Ovary (tissue), 7 donors: ENCODE measurements at regions not wholly inside any gene's neighbourhood (a gene's known extent, or its start where the extent isn't known, plus 50 kb on each side); places are given as distances from the start of the nearest gene placed in this dataset.

ENCODE experiments used
- DNase-seq, 5 donors: peaks; one replicate each; pipeline ENCODE4 v3.0.0-alpha.2; 2019 to 2020
- H3K27ac ChIP-seq, 2 donors: fragments of 200-600 bp; one replicate each; pipeline versions ENCODE4 v1.5.1 to v1.8.0; 2019 to 2022
- H3K27me3 ChIP-seq: fragments of 200-600 bp; one replicate; pipeline ENCODE4 v1.8.0; 2022
- H3K36me3 ChIP-seq: fragments of 200-600 bp; sonication (generic); one replicate; pipeline ENCODE4 v1.5.1; 2019
- H3K4me1 ChIP-seq: one replicate; pipeline ENCODE4 v1.8.1; 2013; ENCODE audit warnings: mild to moderate bottlenecking, moderate library complexity; ENCODE audit not compliant: insufficient read depth
- H3K4me3 ChIP-seq: fragments of 200-600 bp; sonication (generic); one replicate; pipeline ENCODE4 v1.5.1; 2017
- H3K9me3 ChIP-seq, 2 donors: fragments of 200-600 bp in 1 of 2; sonication (generic) in 1 of 2; one replicate each; pipeline versions ENCODE4 v1.5.1 to v1.8.1; 2013 to 2019; ENCODE audit warnings: mild to moderate bottlenecking in 1 of 2, moderate library complexity in 1 of 2
- EP300 ChIP-seq: sonication (generic); formaldehyde crosslinking; IDR thresholded peaks from one replicate; pipeline ENCODE4 v1.6.1; 2017; ENCODE audit warnings: antibody characterized with exemption
- POLR2A ChIP-seq: fragments of 450-650 bp; IDR thresholded peaks from one replicate; pipeline ENCODE4 v1.6.1; 2017; ENCODE audit warnings: antibody characterized with exemption, mild to moderate bottlenecking, moderate library complexity
- WGBS, 3 donors: extraction: QIAGEN DNeasy Blood & Tissue Kit in 1 of 3; methylation state at CpG; one replicate each; pipeline versions ENCODE4 v1.1.5 to v1.1.7; 2013 to 2017; 5-methylcytosine and 5-hydroxymethylcytosine counted together
- intact Hi-C, 4 donors: fragments of 100-400 bp; cut with DNase I; formaldehyde crosslinking; loops; one replicate each; pipeline versions ENCODE4 v1.11.0 to v1.15.1; 2022 to 2023
- TF ChIP-seq, protein P1 (sequence below), 3 donors: fragments of 450-650 bp in 2 of 3; fragments of 200-600 bp in 1 of 3; IDR thresholded peaks; one replicate each; pipeline versions ENCODE4 v1.5.1 to v1.8.0; 2016 to 2022; ENCODE audit warnings: antibody characterized with exemption in 3 of 3, mild to moderate bottlenecking in 1 of 3
- donor health status: DM: no; HTN: no; CAD: no; lungs with moderate emphysema.
- donor health status: DM: no; HTN: no; CAD: no.
- donor health status: Bipolar disorder and iron deficiency.
- donor health status: DM: no; HTN: no; CAD: no.
- donor health status: DM: yes; HTN: yes; CAD: no.

DNA sequence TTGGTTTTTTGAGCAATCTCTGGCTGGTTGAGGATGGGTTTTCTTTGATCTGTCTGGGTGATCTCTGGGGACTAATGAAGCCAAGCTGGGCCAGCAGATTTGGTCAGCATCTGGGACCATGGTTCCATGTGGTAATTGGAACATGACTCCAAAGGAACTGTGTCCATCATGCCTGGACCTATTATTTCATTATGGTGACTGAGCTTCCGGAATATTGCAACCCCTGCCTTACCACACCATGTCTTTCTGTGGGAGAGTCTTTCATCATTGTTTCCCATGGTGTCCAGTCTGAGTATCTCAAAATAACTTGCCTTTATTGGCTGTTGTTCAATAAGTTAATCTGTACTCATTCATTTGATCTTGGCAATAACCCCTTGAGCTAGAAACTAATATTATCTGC lies 624.9 kb upstream of the TBX3 start:
- H3K27ac ChIP-seq: no peak overlapping the region
- 81 to 95% (median 91%) methylated on average over 1 of the region's 1 CpG for WGBS, 3 donors
- intact Hi-C loops: no loop called here

DNA sequence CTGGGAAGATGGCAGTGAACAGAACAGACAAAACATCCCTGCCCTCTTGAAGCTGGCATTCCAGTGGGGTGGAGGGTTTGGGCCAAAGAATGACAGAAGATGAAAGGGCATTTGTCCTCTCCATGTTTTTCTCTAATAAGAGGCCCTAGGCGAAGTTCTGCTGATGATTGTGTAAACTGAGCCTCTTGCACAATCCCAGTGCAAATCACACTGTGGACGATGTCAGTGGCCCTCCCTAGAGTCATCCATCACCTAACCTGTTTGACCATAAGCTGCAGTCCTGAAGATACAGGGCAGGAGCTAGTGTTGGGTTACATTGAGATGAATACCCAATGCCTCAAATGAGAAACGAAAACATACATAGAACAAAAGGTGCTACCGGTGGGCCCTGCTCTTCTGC lies 622.4 kb upstream of the TBX3 start:
- H3K27me3 ChIP-seq: no peaks in the 10 kb centered on the region
- H3K9me3 ChIP-seq: no peaks in the 10 kb centered on the region
- 88 to 93% (median 90%) methylated on average over 4 of the region's 4 CpGs for WGBS, 3 donors
- intact Hi-C loops: no loop called here
- no peak for DNase-seq
- H3K4me3 ChIP-seq: no peak overlapping the region
- no peaks in the 10 kb centered on the region for H3K36me3 ChIP-seq
- H3K27ac ChIP-seq: no peak overlapping the region
- H3K4me1 ChIP-seq: no peaks in the 10 kb centered on the region
- TF ChIP-seq, protein P1, sequence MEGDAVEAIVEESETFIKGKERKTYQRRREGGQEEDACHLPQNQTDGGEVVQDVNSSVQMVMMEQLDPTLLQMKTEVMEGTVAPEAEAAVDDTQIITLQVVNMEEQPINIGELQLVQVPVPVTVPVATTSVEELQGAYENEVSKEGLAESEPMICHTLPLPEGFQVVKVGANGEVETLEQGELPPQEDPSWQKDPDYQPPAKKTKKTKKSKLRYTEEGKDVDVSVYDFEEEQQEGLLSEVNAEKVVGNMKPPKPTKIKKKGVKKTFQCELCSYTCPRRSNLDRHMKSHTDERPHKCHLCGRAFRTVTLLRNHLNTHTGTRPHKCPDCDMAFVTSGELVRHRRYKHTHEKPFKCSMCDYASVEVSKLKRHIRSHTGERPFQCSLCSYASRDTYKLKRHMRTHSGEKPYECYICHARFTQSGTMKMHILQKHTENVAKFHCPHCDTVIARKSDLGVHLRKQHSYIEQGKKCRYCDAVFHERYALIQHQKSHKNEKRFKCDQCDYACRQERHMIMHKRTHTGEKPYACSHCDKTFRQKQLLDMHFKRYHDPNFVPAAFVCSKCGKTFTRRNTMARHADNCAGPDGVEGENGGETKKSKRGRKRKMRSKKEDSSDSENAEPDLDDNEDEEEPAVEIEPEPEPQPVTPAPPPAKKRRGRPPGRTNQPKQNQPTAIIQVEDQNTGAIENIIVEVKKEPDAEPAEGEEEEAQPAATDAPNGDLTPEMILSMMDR (IDR thresholded peaks at IDR 0.05): no peak
- TF ChIP-seq POLR2A (no peak), EP300 (no peak)

More for the DNA sequence above, 624.9 kb upstream of the TBX3 start:
- no peaks in the 10 kb centered on the region for H3K9me3 ChIP-seq
- no peak overlapping the region for H3K4me3 ChIP-seq
- no peak for DNase-seq
- H3K36me3 ChIP-seq: no peaks in the 10 kb centered on the region
- TF ChIP-seq POLR2A (no peak), EP300 (no peak)
- TF ChIP-seq, protein P1 (IDR thresholded peaks at IDR 0.05): no peak
- no peaks in the 10 kb centered on the region for H3K4me1 ChIP-seq
- no peaks in the 10 kb centered on the region for H3K27me3 ChIP-seq

- no peaks in the 10 kb centered on the region for H3K9me3 ChIP-seq
- H3K27ac ChIP-seq: no peak overlapping the region
- H3K4me3 ChIP-seq: no peak overlapping the region
- WGBS, 3 donors: 87 to 95% (median 94%) methylated on average over 3 of the region's 3 CpGs
- intact Hi-C loops: no loop called here
- no peak for DNase-seq
- TF ChIP-seq POLR2A: no peak
- TF ChIP-seq, protein P1 (IDR thresholded peaks at IDR 0.05): no peak
- TF ChIP-seq EP300: no peak
- no peaks in the 10 kb centered on the region for H3K27me3 ChIP-seq
- H3K4me1 ChIP-seq: no peaks in the 10 kb centered on the region
- no peaks in the 10 kb centered on the region for H3K36me3 ChIP-seq
These were observed 621.9 kb upstream of the TBX3 start for GRCh38 chr12:115305867-115306266.

DNA sequence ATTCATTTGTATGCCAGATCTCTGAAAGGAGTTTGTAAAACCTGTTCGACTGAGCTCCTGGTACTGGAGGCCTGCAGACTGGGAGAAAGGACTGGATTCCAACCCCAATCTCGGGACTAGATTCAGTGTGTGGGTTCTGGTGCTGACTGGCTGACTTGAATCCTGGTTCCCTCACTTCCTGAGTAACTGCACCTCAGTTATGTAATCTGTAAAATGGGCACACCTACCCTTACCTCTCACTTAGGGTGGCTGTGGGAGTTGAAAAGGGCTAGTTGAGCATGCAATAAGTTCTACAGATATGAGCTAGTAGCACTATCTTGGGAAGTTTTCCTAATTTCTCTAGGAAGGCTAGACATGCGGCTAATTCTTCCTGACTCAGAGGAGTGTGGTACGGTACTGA lies 621.3 kb upstream of the TBX3 start:
- Histone ChIP-seq H3K4me3 (no peak overlapping the region), H3K36me3 (no peaks in the 10 kb centered on the region), H3K27me3 (no peaks in the 10 kb centered on the region), H3K9me3 (no peaks in the 10 kb centered on the region), H3K27ac (no peak overlapping the region), H3K4me1 (no peaks in the 10 kb centered on the region)
- 94 to 98% (median 96%) methylated on average over 4 of the region's 4 CpGs for WGBS, 3 donors
- no peak for DNase-seq
- TF ChIP-seq POLR2A: no peak
- TF ChIP-seq, protein P1 (IDR thresholded peaks at IDR 0.05): no peak
- intact Hi-C loops: no loop called here
